Nephron progenitor cell (in vitro differentiated cells): ENCODE measurements at regions not wholly inside any gene's neighbourhood (a gene's known extent, or its start where the extent isn't known, plus 50 kb on each side); places are given as distances from the start of the nearest gene placed in this dataset.

Experiments used
- DNase-seq: peaks from one replicate; pipeline ENCODE4 v3.0.0; 2021
- H3K27ac Mint-ChIP-seq: 2 replicates; pipeline ENCODE4 v1.8.0; 2021; ENCODE audit warnings: mild to moderate bottlenecking, moderate library complexity, mixed read lengths
- H3K27me3 Mint-ChIP-seq: 2 replicates; pipeline ENCODE4 v1.8.0; 2021; ENCODE audit warnings: mild to moderate bottlenecking, low read depth, mixed read lengths; ENCODE audit not compliant: poor library complexity
- H3K36me3 Mint-ChIP-seq: 2 replicates; pipeline ENCODE4 v1.8.0; 2021; ENCODE audit warnings: low read depth, mixed read lengths
- H3K4me1 Mint-ChIP-seq: 2 replicates; pipeline ENCODE4 v1.8.0; 2021; ENCODE audit warnings: mixed read lengths
- H3K4me3 Mint-ChIP-seq: 2 replicates; pipeline ENCODE4 v1.8.0; 2021; ENCODE audit warnings: mild to moderate bottlenecking, moderate library complexity, mixed read lengths
- H3K9me3 Mint-ChIP-seq: 2 replicates; pipeline ENCODE4 v1.8.0; 2021; ENCODE audit warnings: mild to moderate bottlenecking, moderate library complexity, mixed read lengths
- CTCF ChIP-seq: fragments of 200-600 bp; sonication (generic); IDR thresholded peaks from 2 replicates; pipeline ENCODE4 v1.5.0; 2021; ENCODE audit warnings: antibody characterized with exemption

GRCh38 chr1:71273334-71273733 lies 192.5 kb upstream of the ZRANB2 start:
- H3K27me3 Mint-ChIP-seq = peaks cover 7% of the 10 kb centered on the region
- no peak overlapping the region for H3K4me3 Mint-ChIP-seq
- no peak for TF ChIP-seq CTCF
- peaks cover 44% of the 10 kb centered on the region for H3K4me1 Mint-ChIP-seq
- no peaks in the 10 kb centered on the region for H3K36me3 Mint-ChIP-seq
- peak overlapping the region; percentile 76 for H3K27ac Mint-ChIP-seq
- DNase-seq = no peak
- peaks cover 5% of the 10 kb centered on the region for H3K9me3 Mint-ChIP-seq

DNA sequence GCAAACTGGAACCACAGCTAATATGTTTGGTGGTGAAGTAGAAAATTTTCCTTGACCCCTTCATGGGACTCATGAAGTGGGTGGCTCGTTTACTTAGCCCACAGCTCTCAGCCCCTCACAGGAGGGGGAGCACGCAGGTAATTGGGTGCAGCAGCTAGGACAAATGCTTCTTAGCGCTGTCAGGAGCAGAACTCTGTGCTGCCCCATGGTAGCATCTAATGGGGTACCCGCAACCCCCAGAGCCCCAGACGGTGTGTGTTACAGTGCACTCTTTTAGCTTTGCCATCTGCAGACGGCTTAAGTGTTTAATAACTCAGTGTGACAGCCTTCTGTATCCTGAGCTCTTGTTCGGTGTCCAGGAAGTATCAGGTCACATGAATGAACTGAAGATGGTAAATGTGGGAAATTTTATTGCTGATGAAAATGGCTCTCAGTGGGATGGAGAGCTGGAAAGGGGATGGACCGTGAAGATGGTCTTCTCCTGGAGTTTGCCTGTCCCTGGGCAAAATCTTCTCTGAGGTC lies 189.6 kb upstream of the ZRANB2 start:
- H3K9me3 Mint-ChIP-seq = no peaks in the 10 kb centered on the region
- H3K27ac Mint-ChIP-seq = no peak overlapping the region
- no peak overlapping the region for H3K4me3 Mint-ChIP-seq
- H3K4me1 Mint-ChIP-seq = peaks cover 56% of the 10 kb centered on the region
- no peak for DNase-seq
- TF ChIP-seq CTCF = no peak
- H3K36me3 Mint-ChIP-seq = no peaks in the 10 kb centered on the region
- H3K27me3 Mint-ChIP-seq = peaks cover 3% of the 10 kb centered on the region

- peak overlapping the region; percentile 31 for H3K27ac Mint-ChIP-seq
- H3K4me1 Mint-ChIP-seq = peaks cover 60% of the 10 kb centered on the region
- H3K9me3 Mint-ChIP-seq = no peaks in the 10 kb centered on the region
- TF ChIP-seq CTCF = no peak
- DNase-seq = no peak
- H3K36me3 Mint-ChIP-seq = no peaks in the 10 kb centered on the region
- no peak overlapping the region for H3K4me3 Mint-ChIP-seq
- H3K27me3 Mint-ChIP-seq = peaks cover 3% of the 10 kb centered on the region
Observed at GRCh38 chr1:71269818-71270217, 189.0 kb upstream of the ZRANB2 start.

DNA sequence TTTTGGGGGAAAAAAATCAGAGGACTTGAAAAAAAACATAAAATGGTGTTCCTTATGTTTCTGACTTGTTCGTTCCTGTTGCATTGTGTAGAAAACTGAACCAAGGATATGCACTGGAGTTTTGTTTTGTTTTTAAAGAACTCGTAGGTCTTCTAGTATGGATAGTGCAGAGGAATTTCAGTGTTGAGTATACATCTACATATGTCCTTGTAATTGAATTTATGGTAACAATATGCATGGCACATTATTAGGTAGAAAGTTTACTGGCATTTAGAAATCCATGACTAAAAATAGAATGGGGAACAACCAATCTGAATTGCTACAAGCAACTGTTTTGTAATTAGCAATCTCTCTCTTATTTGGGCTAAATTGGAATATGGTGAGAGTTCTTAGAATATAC lies 188.3 kb upstream of the ZRANB2 start:
- H3K36me3 Mint-ChIP-seq = no peaks in the 10 kb centered on the region
- H3K27ac Mint-ChIP-seq = no peak overlapping the region
- H3K4me3 Mint-ChIP-seq = no peak overlapping the region
- no peaks in the 10 kb centered on the region for H3K9me3 Mint-ChIP-seq
- H3K4me1 Mint-ChIP-seq = peaks cover 66% of the 10 kb centered on the region
- H3K27me3 Mint-ChIP-seq = peaks cover 3% of the 10 kb centered on the region
- TF ChIP-seq CTCF = no peak
- no peak for DNase-seq

DNA sequence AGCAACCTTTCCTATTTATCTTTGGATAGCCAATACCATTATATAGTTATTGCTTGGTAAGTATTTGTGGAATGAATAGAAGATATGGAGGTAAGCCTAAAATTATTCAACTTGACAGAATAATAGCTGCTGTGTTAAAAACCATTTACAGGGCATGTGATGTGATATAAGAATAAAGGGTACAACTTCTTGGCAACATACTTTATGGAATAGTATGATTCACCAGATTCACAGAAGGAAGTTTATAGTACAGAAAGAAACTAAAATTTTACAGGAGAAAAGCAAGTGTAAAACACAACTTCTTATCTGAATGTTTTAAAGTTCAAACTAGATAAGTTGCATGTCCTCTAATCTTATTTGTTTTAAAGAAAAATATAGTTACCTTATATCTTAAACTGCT lies 186.4 kb upstream of the ZRANB2 start:
- Mint-ChIP-seq H3K27me3 (peaks cover 3% of the 10 kb centered on the region), H3K4me1 (peaks cover 68% of the 10 kb centered on the region), H3K27ac (no peak overlapping the region), H3K36me3 (no peaks in the 10 kb centered on the region), H3K9me3 (no peaks in the 10 kb centered on the region), H3K4me3 (no peak overlapping the region)
- DNase-seq = no peak
- TF ChIP-seq CTCF = no peak

- no peaks in the 10 kb centered on the region for H3K9me3 Mint-ChIP-seq
- no peaks in the 10 kb centered on the region for H3K27me3 Mint-ChIP-seq
- no peaks in the 10 kb centered on the region for H3K36me3 Mint-ChIP-seq
- peaks cover 39% of the 10 kb centered on the region for H3K4me1 Mint-ChIP-seq
- TF ChIP-seq CTCF = no peak
- no peak overlapping the region for H3K4me3 Mint-ChIP-seq
- DNase-seq = no peak
- no peak overlapping the region for H3K27ac Mint-ChIP-seq
Observed at GRCh38 chr1:71264039-71264438, 183.2 kb upstream of the ZRANB2 start.
